HepG2 (cell line): ENCODE measurements at regions not wholly inside any gene's neighbourhood (a gene's known extent, or its start where the extent isn't known, plus 50 kb on each side); places are given as distances from the start of the nearest gene placed in this dataset.

ENCODE experiments used
- ATAC-seq: fragments of 200-7000 bp; cut with Tn5 transposase; 3 replicates; pipeline ENCODE4 v1.9.1; 2020; ENCODE audit warnings: mild to moderate bottlenecking, moderate library complexity
- BruUV-seq: library from RNA; stranded (reverse); fragments of 400-500 nt; replicated peaks from 2 replicates; lab custom pipeline; 2021; lab: Mats Ljungman, UMichigan
- CTCF ChIA-PET: fragments of 300-600 bp; formaldehyde crosslinking; extraction: SDS; loops from one replicate; lab custom pipeline; 2021; ENCODE audit warnings: low total read pairs, inconsistent platforms, low intra/inter-chr PET ratio; lab: Yijun Ruan, JAX
- POLR2A ChIA-PET: fragments of 350-600 bp; sonication (Branson Sonifier 250); formaldehyde crosslinking; loops from one replicate; lab custom pipeline; 2020; ENCODE audit warnings: antibody characterized with exemption, inconsistent platforms; lab: Yijun Ruan, JAX
- DNase-seq: peaks from one replicate; pipeline ENCODE4 v3.0.0-alpha.2; 2015; ENCODE audit warnings: low spot score
- FAIRE-seq: peaks from 3 replicates; lab custom pipeline; 2011; peaks lifted over from hg19 to GRCh38; lab: Jason Lieb, UNC
- H2AFZ ChIP-seq: one replicate; pipeline ENCODE4 v1.6.1; 2011; ENCODE audit warnings: low read length, inconsistent platforms
- H3K27ac ChIP-seq: fragments of 300-600 bp; 3 replicates; pipeline ENCODE4 v1.8.0; 2011; ENCODE audit warnings: mixed run types, mild to moderate bottlenecking, mixed read lengths, low read length, inconsistent platforms; ENCODE audit not compliant: insufficient read depth; ENCODE audit errors: extremely low read length
- H3K27me3 ChIP-seq, 2 experiments: fragments of 200-600 bp in 1 of 2; 2 replicates in 1 of 2; 3 replicates in 1 of 2; pipeline versions ENCODE4 v1.6.0 to v1.8.0; 2011; ENCODE audit warnings: low read length in 2 of 2, mild to moderate bottlenecking in 2 of 2, moderate library complexity in 2 of 2, inconsistent platforms in 1 of 2; ENCODE audit not compliant: insufficient read depth in 2 of 2, control insufficient read depth in 1 of 2
- H3K36me3 ChIP-seq, 2 experiments: fragments of 200-600 bp in 1 of 2; replicated peaks in 1 of 2; 2 replicates in 1 of 2; 3 replicates in 1 of 2; pipeline versions ENCODE4 v1.5.1 to v1.8.0; 2011; ENCODE audit warnings: low read length in 2 of 2, inconsistent platforms in 1 of 2; ENCODE audit not compliant: insufficient read depth in 2 of 2, control insufficient read depth in 1 of 2
- H3K4me1 ChIP-seq: 2 replicates; pipeline ENCODE4 v1.5.1; 2012; ENCODE audit warnings: low read length, inconsistent platforms; ENCODE audit not compliant: insufficient read depth
- H3K4me2 ChIP-seq: 2 replicates; pipeline ENCODE4 v1.6.0; 2011; ENCODE audit warnings: low read depth, low read length, inconsistent platforms
- H3K4me3 ChIP-seq, 3 experiments: fragments of 200-600 bp in 1 of 3; sonication (generic), shearing (Covaris generic) in 1 of 3; replicated peaks in 1 of 3; 2 replicates each; pipeline ENCODE4 v1.5.1; 2011 to 2016; ENCODE audit warnings: low read length in 3 of 3, inconsistent platforms in 2 of 3, low read depth in 2 of 3, mild to moderate bottlenecking in 2 of 3, control low read depth in 1 of 3, mixed read lengths in 1 of 3; ENCODE audit not compliant: insufficient read depth in 1 of 3
- H3K79me2 ChIP-seq: one replicate; pipeline ENCODE4 v1.6.1; 2011; ENCODE audit warnings: low read length, inconsistent platforms; ENCODE audit not compliant: insufficient read depth
- H3K9ac ChIP-seq: 2 replicates; pipeline ENCODE4 v1.6.0; 2011; ENCODE audit warnings: mild to moderate bottlenecking, low read depth, low read length, inconsistent platforms; ENCODE audit not compliant: insufficient read depth
- H3K9me3 ChIP-seq: 2 replicates; pipeline ENCODE4 v1.5.1; 2012; ENCODE audit warnings: mild to moderate bottlenecking, low read length
- H4K20me1 ChIP-seq: 2 replicates; pipeline ENCODE4 v1.6.0; 2011; ENCODE audit warnings: inconsistent platforms, mild to moderate bottlenecking, low read length, moderate library complexity; ENCODE audit not compliant: insufficient read depth
- BCL3 ChIP-seq: sonication (generic); formaldehyde crosslinking; IDR thresholded peaks from 2 replicates; pipeline ENCODE4 v1.5.1; 2020; ENCODE audit warnings: mild to moderate bottlenecking, missing genetic modification reagents, moderate library complexity
- MNT ChIP-seq: fragments of 450-650 bp; IDR thresholded peaks from 2 replicates; pipeline ENCODE4 v1.6.1; 2016
- PLRG1 ChIP-seq: fragments of 450-650 bp; conservative IDR thresholded peaks from 2 replicates; pipeline ENCODE4 v1.6.1; 2016
- RFX3 ChIP-seq: IDR thresholded peaks from 2 replicates; pipeline ENCODE4 v1.6.1; 2016; ENCODE audit warnings: missing biosample characterization, missing genetic modification reagents
- SNAPC5 ChIP-seq: sonication (generic); formaldehyde crosslinking; IDR thresholded peaks from 2 replicates; pipeline ENCODE4 v1.8.1; 2023; ENCODE audit warnings: mild to moderate bottlenecking, missing genetic modification reagents, borderline replicate concordance
- ZBTB49 ChIP-seq: sonication (generic); formaldehyde crosslinking; IDR thresholded peaks from 2 replicates; pipeline ENCODE4 v1.4.0; 2020; ENCODE audit warnings: missing genetic modification reagents, borderline replicate concordance
- ZNF260 ChIP-seq: sonication (generic); formaldehyde crosslinking; IDR thresholded peaks from 2 replicates; pipeline ENCODE4 v1.4.0; 2020; ENCODE audit warnings: missing genetic modification reagents, low read depth, mild to moderate bottlenecking, borderline replicate concordance
- ZNF484 ChIP-seq: sonication (generic); formaldehyde crosslinking; IDR thresholded peaks from 2 replicates; pipeline ENCODE4 v1.5.1; 2020; ENCODE audit warnings: mild to moderate bottlenecking, low read depth, missing genetic modification reagents, borderline replicate concordance
- ZNF503 ChIP-seq: sonication (generic); formaldehyde crosslinking; IDR thresholded peaks from 2 replicates; pipeline ENCODE4 v1.4.0; 2020; ENCODE audit warnings: missing genetic modification reagents
- ZNF691 ChIP-seq: sonication (generic); formaldehyde crosslinking; IDR thresholded peaks from 2 replicates; pipeline ENCODE4 v1.4.0; 2020; ENCODE audit warnings: missing genetic modification reagents, low read depth, mild to moderate bottlenecking, borderline replicate concordance
- WGBS: methylation state at CpG from one replicate; pipeline ENCODE4 v1.1.6; 2017; ENCODE audit warnings: low lambda C conversion rate; 5-methylcytosine and 5-hydroxymethylcytosine counted together
- in situ Hi-C: cut with HindIII; loops from 2 replicates; pipeline ENCODE4 v1.10.0; 2017; ENCODE audit warnings: low pct_unique_long_range_greater_than_20kb; ENCODE audit not compliant: extremely low pct_ligation_motif_present
- intact Hi-C: fragments of 100-400 bp; cut with micrococcal nuclease; formaldehyde crosslinking; loops from one replicate; pipeline ENCODE4 v1.10.0; 2022; ENCODE audit not compliant: unreplicated experiment

- no peaks in the 10 kb centered on the region for H3K79me2 ChIP-seq
- no TSS peak for BruUV-seq
Measured at GRCh38 chr21:20511216-20511880, 486.9 kb upstream of the NCAM2 start.

More at GRCh38 chr21:20511216-20511880, 486.9 kb upstream of the NCAM2 start:
- Histone ChIP-seq H3K36me3 (no peaks in the 10 kb centered on the region), H3K4me3 (no peak overlapping the region), H3K4me2 (no peak overlapping the region), H3K9me3 (peaks cover 85% of the 10 kb centered on the region), H3K27ac (no peak overlapping the region), H2AFZ (no peak overlapping the region), H3K9ac (no peak overlapping the region), H3K4me1 (no peaks in the 10 kb centered on the region), H4K20me1 (no peaks in the 10 kb centered on the region), H3K27me3 (no peaks in the 10 kb centered on the region)
- no peak for DNase-seq
- ChIA-PET POLR2A (no interaction called here), CTCF (no interaction called here)
- WGBS, result 0% methylated on average over 4 of the region's 4 CpGs
- in situ Hi-C loops (no loop called here), intact Hi-C loops (no loop called here)
- TF ChIP-seq MNT (no peak), ZNF691 (CRISPR knock-in tag) (no peak), SNAPC5 (CRISPR knock-in tag) (no peak), ZBTB49 (CRISPR knock-in tag) (no peak), ZNF260 (CRISPR knock-in tag) (no peak), RFX3 (CRISPR knock-in tag) (no peak), ZNF503 (no peak), BCL3 (no peak), PLRG1 (no peak), ZNF484 (CRISPR knock-in tag) (no peak)
- no peak for ATAC-seq
- FAIRE-seq, result no peak
